Neural cell (in vitro differentiated cells): ENCODE measurements at regions not wholly inside any gene's neighbourhood (a gene's known extent, or its start where the extent isn't known, plus 50 kb on each side); places are given as distances from the start of the nearest gene placed in this dataset.
A peak's percentile ranks its signal among the peaks of the same experiment; 100 is the strongest.

Experiments
- H2AFZ ChIP-seq: fragments of 200-600, 300-800 bp; sonication (generic), shearing (Covaris generic); 2 replicates; pipeline ENCODE4 v1.6.0; 2014; ENCODE audit warnings: low read depth, mild to moderate bottlenecking, antibody characterized with exemption, low read length, moderate library complexity
- H3F3A ChIP-seq: fragments of 200-600 bp; shearing (Covaris generic); 2 replicates; pipeline ENCODE4 v1.6.1; 2016; ENCODE audit warnings: mild to moderate bottlenecking, moderate library complexity, mixed read lengths, antibody characterized with exemption, low read length; ENCODE audit not compliant: insufficient read depth, poor library complexity, severe bottlenecking
- H3K27ac ChIP-seq: fragments of 200-600, 300-800 bp; sonication (generic), shearing (Covaris generic); 2 replicates; pipeline ENCODE4 v1.5.1; 2014; ENCODE audit warnings: mild to moderate bottlenecking, low read length, moderate library complexity
- H3K27me3 ChIP-seq: fragments of 300-800, 200-600 bp; sonication (generic), shearing (Covaris generic); 2 replicates; pipeline ENCODE4 v1.6.0; 2014; ENCODE audit warnings: mild to moderate bottlenecking, low read depth, low read length, moderate library complexity; ENCODE audit not compliant: insufficient read depth
- H3K36me3 ChIP-seq: fragments of 300-800, 200-600 bp; sonication (generic), shearing (Covaris generic); 2 replicates; pipeline ENCODE4 v1.5.1; 2014; ENCODE audit warnings: mild to moderate bottlenecking, antibody characterized with exemption, low read length, moderate library complexity; ENCODE audit not compliant: insufficient read depth
- H3K4me2 ChIP-seq: fragments of 300-800, 200-600 bp; sonication (generic), shearing (Covaris generic); 2 replicates; pipeline ENCODE4 v1.6.0; 2014; ENCODE audit warnings: mild to moderate bottlenecking, low read length
- H3K4me3 ChIP-seq: fragments of 300-800, 200-600 bp; sonication (generic), shearing (Covaris generic); 2 replicates; pipeline ENCODE4 v1.5.1; 2014; ENCODE audit warnings: mild to moderate bottlenecking, low read length, moderate library complexity
- H3K79me2 ChIP-seq: fragments of 200-600 bp; shearing (Covaris generic); replicated peaks from 2 replicates; pipeline ENCODE4 v1.6.0; 2014; ENCODE audit warnings: mild to moderate bottlenecking, low read length, moderate library complexity; ENCODE audit not compliant: insufficient read depth
- H3K9ac ChIP-seq: fragments of 300-800, 200-600 bp; sonication (generic), shearing (Covaris generic); 2 replicates; pipeline ENCODE4 v1.6.1; 2016; ENCODE audit warnings: mild to moderate bottlenecking, low read length, mixed read lengths
- H3K9me2 ChIP-seq: fragments of 200-600 bp; shearing (Covaris generic); 2 replicates; pipeline ENCODE4 v1.6.1; 2016; ENCODE audit warnings: mild to moderate bottlenecking, low read length, mixed read lengths; ENCODE audit not compliant: insufficient read depth
- H3K9me3 ChIP-seq: fragments of 200-600, 300-800 bp; sonication (generic), shearing (Covaris generic); 2 replicates; pipeline ENCODE4 v1.6.1; 2016; ENCODE audit warnings: mild to moderate bottlenecking, mixed run types, low read length, moderate library complexity, mixed read lengths
- H4K20me1 ChIP-seq: fragments of 200-600 bp; shearing (Covaris generic); 2 replicates; pipeline ENCODE4 v1.6.1; 2016; ENCODE audit warnings: mild to moderate bottlenecking, mixed run types; ENCODE audit not compliant: insufficient read depth
- CTCF ChIP-seq: fragments of 450-650 bp; IDR thresholded peaks from 2 replicates; pipeline ENCODE4 v1.5.1; 2014; ENCODE audit warnings: antibody characterized with exemption, mild to moderate bottlenecking, moderate library complexity; ENCODE audit not compliant: poor library complexity, severe bottlenecking
- EP300 ChIP-seq: fragments of 450-650 bp; conservative IDR thresholded peaks from 2 replicates; pipeline ENCODE4 v1.6.1; 2014; ENCODE audit warnings: antibody characterized with exemption, mild to moderate bottlenecking, moderate library complexity; ENCODE audit not compliant: poor library complexity, severe bottlenecking
- EZH2 ChIP-seq: fragments of 200-600, 300-800 bp; shearing (Covaris generic), sonication (generic); IDR thresholded peaks from 2 replicates; pipeline ENCODE4 v1.6.1; 2014; ENCODE audit warnings: antibody characterized with exemption, low read length, borderline replicate concordance, mild to moderate bottlenecking; ENCODE audit not compliant: insufficient read depth, poor library complexity, severe bottlenecking
- MXI1 ChIP-seq: fragments of 450-650 bp; conservative IDR thresholded peaks from 2 replicates; pipeline ENCODE4 v1.6.1; 2014; ENCODE audit warnings: antibody characterized with exemption, mild to moderate bottlenecking; ENCODE audit not compliant: poor library complexity, severe bottlenecking
- POLR2AphosphoS5 ChIP-seq: IDR thresholded peaks from 2 replicates; pipeline ENCODE4 v1.6.1; 2012
- RAD21 ChIP-seq: fragments of 450-650 bp; conservative IDR thresholded peaks from 2 replicates; pipeline ENCODE4 v1.6.1; 2014; ENCODE audit warnings: antibody characterized with exemption, mild to moderate bottlenecking, moderate library complexity
- REST ChIP-seq: IDR thresholded peaks from 2 replicates; pipeline ENCODE4 v1.6.1; 2012; ENCODE audit warnings: borderline replicate concordance
- SMC3 ChIP-seq: fragments of 450-650 bp; conservative IDR thresholded peaks from 2 replicates; pipeline ENCODE4 v1.6.1; 2014; ENCODE audit warnings: antibody characterized with exemption, mild to moderate bottlenecking, moderate library complexity; ENCODE audit not compliant: poor library complexity
- TAF1 ChIP-seq: IDR thresholded peaks from 2 replicates; pipeline ENCODE4 v1.6.1; 2012; ENCODE audit warnings: low read depth

- H3K36me3 ChIP-seq, result no peaks in the 10 kb centered on the region
- no peaks in the 10 kb centered on the region for H4K20me1 ChIP-seq
- H3K9me3 ChIP-seq, result no peaks in the 10 kb centered on the region
- no peaks in the 10 kb centered on the region for H3K79me2 ChIP-seq
- no peak overlapping the region for H2AFZ ChIP-seq
- no peaks in the 10 kb centered on the region for H3F3A ChIP-seq
- no peak overlapping the region for H3K27ac ChIP-seq
- TF ChIP-seq EP300, result no peak
- TF ChIP-seq RAD21, result no peak
- no peak for TF ChIP-seq REST
- no peak for TF ChIP-seq CTCF
- TF ChIP-seq TAF1, result no peak
- H3K9me2 ChIP-seq, result no peaks in the 10 kb centered on the region
- no peaks in the 10 kb centered on the region for H3K27me3 ChIP-seq
- H3K4me2 ChIP-seq, result no peak overlapping the region
- no peak overlapping the region for H3K9ac ChIP-seq
- no peak overlapping the region for H3K4me3 ChIP-seq
Measured at GRCh38 chr6:90415178-90415577, 118.5 kb upstream of the BACH2 start.

GRCh38 chr6:90414352-90414751 is 117.7 kb upstream of the BACH2 start:
- TF ChIP-seq SMC3 (no peak), EZH2 (no peak), TAF1 (no peak), EP300 (no peak), MXI1 (no peak), CTCF (no peak), REST (no peak), RAD21 (no peak), POLR2AphosphoS5 (no peak)
- H2AFZ ChIP-seq, result no peak overlapping the region
- H4K20me1 ChIP-seq, result no peaks in the 10 kb centered on the region
- no peaks in the 10 kb centered on the region for H3F3A ChIP-seq
- H3K36me3 ChIP-seq, result no peaks in the 10 kb centered on the region
- no peaks in the 10 kb centered on the region for H3K9me3 ChIP-seq
- H3K79me2 ChIP-seq, result no peaks in the 10 kb centered on the region
- no peak overlapping the region for H3K4me2 ChIP-seq
- no peaks in the 10 kb centered on the region for H3K27me3 ChIP-seq
- H3K9ac ChIP-seq, result no peak overlapping the region
- no peaks in the 10 kb centered on the region for H3K9me2 ChIP-seq
- H3K27ac ChIP-seq, result peak overlapping the region; percentile 28
- H3K4me3 ChIP-seq, result no peak overlapping the region
